Hematopoietic multipotent progenitor cell treated with erythropoietin and hydrocortisone succinate and interleukin-3 and kit ligand, for 6 days (in vitro differentiated cells): ENCODE measurements at regions not wholly inside any gene's neighbourhood (a gene's known extent, or its start where the extent isn't known, plus 50 kb on each side); places are given as distances from the start of the nearest gene placed in this dataset.

ENCODE experiments used
- DNase-seq: peaks from one replicate; pipeline ENCODE4 v3.0.0-alpha.2; 2015

- no peak for DNase-seq
Observed at GRCh38 chr7:106776618-106777347, 88.3 kb upstream of the PIK3CG start.

- DNase-seq = no peak
Observed at GRCh38 chr7:106777674-106778299, 87.3 kb upstream of the PIK3CG start.

GRCh38 chr7:106778656-106779250, 86.3 kb upstream of the PIK3CG start:
- DNase-seq = no peak

- DNase-seq = peak; percentile 26
Observed at GRCh38 chr7:106779877-106780276, 85.2 kb upstream of the PIK3CG start.

GRCh38 chr7:106781007-106781406, 84.1 kb upstream of the PIK3CG start:
- DNase-seq = peak; percentile 46

- no peak for DNase-seq
Observed at GRCh38 chr7:106781828-106782544, 83.1 kb upstream of the PIK3CG start.

GRCh38 chr7:106783286-106783685, 81.8 kb upstream of the PIK3CG start:
- DNase-seq = no peak

GRCh38 chr7:106788637-106789036, 76.4 kb upstream of the PIK3CG start:
- peak; percentile 19 for DNase-seq

- DNase-seq = no peak
Observed at GRCh38 chr7:106791526-106791925, 73.6 kb upstream of the PIK3CG start.

GRCh38 chr7:106792233-106792926, 72.7 kb upstream of the PIK3CG start:
- no peak for DNase-seq

- DNase-seq = peak; percentile 73
Observed at GRCh38 chr7:106793015-106793975, 71.8 kb upstream of the PIK3CG start.

- DNase-seq = no peak
Observed at GRCh38 chr7:106794276-106795083, 70.6 kb upstream of the PIK3CG start.

GRCh38 chr7:106795084-106795876, 69.8 kb upstream of the PIK3CG start:
- no peak for DNase-seq

GRCh38 chr7:106795877-106796231, 69.2 kb upstream of the PIK3CG start:
- DNase-seq = no peak

GRCh38 chr7:106797937-106798336, 67.1 kb upstream of the PIK3CG start:
- no peak for DNase-seq

- no peak for DNase-seq
Observed at GRCh38 chr7:106802589-106802988, 62.5 kb upstream of the PIK3CG start.

GRCh38 chr7:106806556-106806955, 58.5 kb upstream of the PIK3CG start:
- no peak for DNase-seq

- DNase-seq = no peak
Observed at GRCh38 chr7:106807474-106807873, 57.6 kb upstream of the PIK3CG start.

GRCh38 chr7:106808967-106809635, 56.0 kb upstream of the PIK3CG start:
- no peak for DNase-seq

GRCh38 chr7:106811472-106811871, 53.6 kb upstream of the PIK3CG start:
- no peak for DNase-seq
